K562 (cell line): ENCODE measurements at regions not wholly inside any gene's neighbourhood (a gene's known extent, or its start where the extent isn't known, plus 50 kb on each side); places are given as distances from the start of the nearest gene placed in this dataset.

Experiments used
- ATAC-seq: fragments of 200-7000 bp; cut with Tn5 transposase; 3 replicates; pipeline ENCODE4 v1.9.1; 2020; ENCODE audit warnings: moderate library complexity
- BruUV-seq: library from RNA; stranded (reverse); fragments of 400-500 nt; replicated peaks from 2 replicates; lab custom pipeline; 2021; lab: Mats Ljungman, UMichigan
- CTCF ChIA-PET: fragments of 300-600 bp; formaldehyde crosslinking; extraction: SDS; loops from one replicate; lab custom pipeline; 2021; ENCODE audit warnings: low intra/inter-chr PET ratio; lab: Yijun Ruan, JAX
- POLR2A ChIA-PET: fragments of 300-600, 350-650 bp; sonication (Branson Sonifier 250); formaldehyde crosslinking; extraction: SDS; loops from one replicate; lab custom pipeline; 2021; ENCODE audit warnings: antibody characterized with exemption, inconsistent platforms; lab: Yijun Ruan, JAX
- DNase-seq, 4 experiments: peaks; one replicate each; pipeline versions ENCODE4 v3.0.0 to v3.0.0-alpha.2; 2011 to 2018; ENCODE audit warnings: low spot score in 3 of 4, mixed read lengths in 3 of 4; ENCODE audit errors: extremely low read depth in 1 of 4
- FAIRE-seq: peaks from 2 replicates; lab custom pipeline; 2011; peaks lifted over from hg19 to GRCh38; lab: Jason Lieb, UNC
- H2AFZ ChIP-seq: 2 replicates; pipeline ENCODE4 v1.6.0; 2011; ENCODE audit warnings: low read depth, low read length, control low read depth, inconsistent platforms
- H3K27ac ChIP-seq: fragments of 200-600 bp; 3 replicates; pipeline ENCODE4 v1.8.0; 2011; ENCODE audit warnings: low read depth, mild to moderate bottlenecking, control low read depth, inconsistent platforms, low read length, moderate library complexity, mixed read lengths; ENCODE audit errors: extremely low read depth
- H3K27me3 ChIP-seq, 2 experiments: fragments of 300-600 bp in 1 of 2; 2 replicates in 1 of 2; 3 replicates in 1 of 2; pipeline versions ENCODE4 v1.6.0 to v1.8.0; 2011; ENCODE audit warnings: inconsistent platforms in 2 of 2, low read length in 2 of 2, mild to moderate bottlenecking in 1 of 2, mixed read lengths in 1 of 2, moderate library complexity in 1 of 2; ENCODE audit not compliant: control insufficient read depth in 2 of 2, insufficient read depth in 2 of 2
- H3K36me3 ChIP-seq: fragments of 300-600 bp; 3 replicates; pipeline ENCODE4 v1.8.0; 2011; ENCODE audit warnings: mild to moderate bottlenecking, low read length, inconsistent platforms; ENCODE audit not compliant: control insufficient read depth, insufficient read depth
- H3K4me1 ChIP-seq, 2 experiments: fragments of 200-600 bp in 1 of 2; replicated peaks in 1 of 2; 2 replicates in 1 of 2; 3 replicates in 1 of 2; pipeline versions ENCODE4 v1.5.1 to v1.8.0; 2011; ENCODE audit warnings: inconsistent platforms in 2 of 2, low read length in 2 of 2, mild to moderate bottlenecking in 1 of 2, mixed read lengths in 1 of 2, moderate library complexity in 1 of 2; ENCODE audit not compliant: control insufficient read depth in 2 of 2, insufficient read depth in 2 of 2
- H3K4me2 ChIP-seq: 2 replicates; pipeline ENCODE4 v1.6.1; 2011; ENCODE audit warnings: low read length, control low read depth, inconsistent platforms, mixed read lengths; ENCODE audit not compliant: insufficient read depth
- H3K4me3 ChIP-seq: fragments of 200-600 bp; sonication (generic), shearing (Covaris generic); 2 replicates; pipeline ENCODE4 v1.5.1; 2016; ENCODE audit warnings: control low read depth, inconsistent platforms
- H3K79me2 ChIP-seq: fragments of 200-600 bp; 3 replicates; pipeline ENCODE4 v1.8.0; 2011; ENCODE audit warnings: low read length, inconsistent platforms; ENCODE audit not compliant: control insufficient read depth, insufficient read depth
- H3K9ac ChIP-seq, 2 experiments: 2 replicates each; pipeline versions ENCODE4 v1.6.0 to v1.6.1; 2011; ENCODE audit warnings: low read depth in 2 of 2, low read length in 2 of 2, control low read depth in 1 of 2, inconsistent platforms in 1 of 2, mild to moderate bottlenecking in 1 of 2, mixed read lengths in 1 of 2; ENCODE audit not compliant: insufficient read depth in 1 of 2
- H3K9me1 ChIP-seq: one replicate; pipeline ENCODE4 v1.6.0; 2011; ENCODE audit warnings: inconsistent platforms, mild to moderate bottlenecking, low read length, moderate library complexity; ENCODE audit not compliant: control insufficient read depth, insufficient read depth
- H3K9me3 ChIP-seq: replicated peaks from 2 replicates; pipeline ENCODE4 v1.5.1; 2011; ENCODE audit warnings: low read depth, low read length, inconsistent platforms; ENCODE audit not compliant: control insufficient read depth, insufficient read depth
- H4K20me1 ChIP-seq: replicated peaks from 2 replicates; pipeline ENCODE4 v1.6.1; 2011; ENCODE audit warnings: low read length, inconsistent platforms, mixed read lengths; ENCODE audit not compliant: control insufficient read depth, insufficient read depth
- DNMT1 ChIP-seq: fragments of 450-650 bp; IDR thresholded peaks from 2 replicates; pipeline ENCODE4 v1.6.1; 2016; ENCODE audit warnings: antibody characterized with exemption, mild to moderate bottlenecking
- HNRNPH1 ChIP-seq: fragments of 200-400 bp; formaldehyde crosslinking; optimal IDR thresholded peaks from 2 replicates; pipeline ENCODE3; 2017; ENCODE audit warnings: low read depth, mild to moderate bottlenecking, low read length, moderate library complexity
- KAT7 ChIP-seq: sonication (generic); formaldehyde crosslinking; IDR thresholded peaks from 2 replicates; pipeline ENCODE4 v1.8.0; 2022; ENCODE audit warnings: missing genetic modification reagents, mild to moderate bottlenecking, borderline replicate concordance
- MBD2 ChIP-seq: sonication (generic); IDR thresholded peaks from 2 replicates; pipeline ENCODE4 v1.6.1; 2016; ENCODE audit warnings: low read depth, borderline replicate concordance
- SUPT5H ChIP-seq: fragments of 450-650 bp; IDR thresholded peaks from 2 replicates; pipeline ENCODE4 v1.6.1; 2016
- TAF9B ChIP-seq: fragments of 450-650 bp; IDR thresholded peaks from 2 replicates; pipeline ENCODE4 v1.6.1; 2018; ENCODE audit warnings: mild to moderate bottlenecking; ENCODE audit not compliant: partially characterized antibody
- ZNF146 ChIP-seq: IDR thresholded peaks from one replicate; pipeline ENCODE4 v1.6.1; 2018; ENCODE audit warnings: missing compliant biosample characterization; ENCODE audit not compliant: unreplicated experiment
- ZNF57 ChIP-seq: fragments of 450-650 bp; formaldehyde crosslinking; IDR thresholded peaks from 2 replicates; pipeline ENCODE4 v1.4.0; 2020; ENCODE audit warnings: mild to moderate bottlenecking, moderate library complexity
- ZNF639 ChIP-seq, 2 experiments: fragments of 200-800 bp in 1 of 2; sonication (Bioruptor generic) in 1 of 2; sonication (generic) in 1 of 2; formaldehyde crosslinking in 1 of 2; IDR thresholded peaks in 1 of 2; conservative IDR thresholded peaks in 1 of 2; 2 replicates each; pipeline versions ENCODE4 v1.5.0 to v1.6.1; 2016 to 2020; ENCODE audit warnings: missing compliant biosample characterization in 1 of 2, missing genetic modification characterization in 1 of 2, missing genetic modification reagents in 1 of 2
- WGBS: fragments of 100-300 bp; shearing (Covaris generic); methylation state at CpG from one replicate; pipeline ENCODE4 v1.1.6; 2016; ENCODE audit warnings: low coverage, mixed read lengths; ENCODE audit not compliant: insufficient coverage; ENCODE audit errors: missing lambda C conversion rate; 5-methylcytosine and 5-hydroxymethylcytosine counted together
- in situ Hi-C: fragments of 300-500 bp; cut with MboI; formaldehyde crosslinking; loops from 4 replicates; pipeline ENCODE4 v1.15.0; 2018; ENCODE audit warnings: inconsistent platforms, mixed read lengths
- intact Hi-C: fragments of 100-400 bp; cut with micrococcal nuclease; formaldehyde crosslinking; loops from 2 replicates; pipeline ENCODE4 v1.14.2; 2022
- TF ChIP-seq, protein P1 (sequence below): sonication (generic); formaldehyde crosslinking; IDR thresholded peaks from 2 replicates; pipeline ENCODE4 v1.8.0; 2022; ENCODE audit warnings: mild to moderate bottlenecking, missing genetic modification reagents

DNA sequence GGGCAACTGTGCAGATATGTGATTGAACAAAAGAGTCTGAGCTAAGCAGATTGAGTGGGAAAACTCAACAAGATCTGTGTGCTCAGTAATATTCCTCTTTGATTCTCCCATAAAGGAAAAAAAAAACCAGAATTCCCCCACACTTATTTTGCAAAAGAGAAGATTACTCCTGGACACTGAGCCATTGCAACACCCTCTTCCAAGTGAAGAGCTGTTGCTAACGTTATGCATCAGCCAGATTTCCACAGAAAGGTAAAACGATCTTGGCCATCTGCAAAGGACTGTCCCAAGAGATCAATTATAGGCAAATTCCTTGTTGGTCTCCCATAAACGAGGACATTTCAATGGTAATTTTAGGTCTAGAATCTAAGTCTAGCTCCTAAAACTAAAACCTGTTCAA lies 587.7 kb downstream of the C12orf50 start:
- H3K4me1 ChIP-seq: no peaks in the 10 kb centered on the region

More for the DNA sequence above, 587.7 kb downstream of the C12orf50 start:
- Histone ChIP-seq H3K9ac (no peak overlapping the region), H3K9me3 (no peaks in the 10 kb centered on the region), H3K4me3 (no peak overlapping the region), H2AFZ (no peak overlapping the region), H3K4me2 (no peak overlapping the region), H3K27ac (no peak overlapping the region), H3K79me2 (no peaks in the 10 kb centered on the region), H4K20me1 (no peaks in the 10 kb centered on the region), H3K9me1 (no peaks in the 10 kb centered on the region), H3K27me3 (no peaks in the 10 kb centered on the region), H3K36me3 (no peaks in the 10 kb centered on the region)
- ChIA-PET POLR2A (no interaction called here), CTCF (no interaction called here)
- no TSS peak for BruUV-seq
- ATAC-seq (no peak), FAIRE-seq (no peak), DNase-seq (no peak)
- WGBS: 0% methylated on average over 3 of the region's 3 CpGs
- in situ Hi-C loops (no loop called here), intact Hi-C loops (no loop called here)
- TF ChIP-seq DNMT1: no peak
- no peak for TF ChIP-seq ZNF146 (CRISPR knock-in tag)
- no peak for TF ChIP-seq SUPT5H
- TF ChIP-seq MBD2: no peak
- TF ChIP-seq KAT7 (CRISPR knock-in tag): no peak
- TF ChIP-seq, protein P1, sequence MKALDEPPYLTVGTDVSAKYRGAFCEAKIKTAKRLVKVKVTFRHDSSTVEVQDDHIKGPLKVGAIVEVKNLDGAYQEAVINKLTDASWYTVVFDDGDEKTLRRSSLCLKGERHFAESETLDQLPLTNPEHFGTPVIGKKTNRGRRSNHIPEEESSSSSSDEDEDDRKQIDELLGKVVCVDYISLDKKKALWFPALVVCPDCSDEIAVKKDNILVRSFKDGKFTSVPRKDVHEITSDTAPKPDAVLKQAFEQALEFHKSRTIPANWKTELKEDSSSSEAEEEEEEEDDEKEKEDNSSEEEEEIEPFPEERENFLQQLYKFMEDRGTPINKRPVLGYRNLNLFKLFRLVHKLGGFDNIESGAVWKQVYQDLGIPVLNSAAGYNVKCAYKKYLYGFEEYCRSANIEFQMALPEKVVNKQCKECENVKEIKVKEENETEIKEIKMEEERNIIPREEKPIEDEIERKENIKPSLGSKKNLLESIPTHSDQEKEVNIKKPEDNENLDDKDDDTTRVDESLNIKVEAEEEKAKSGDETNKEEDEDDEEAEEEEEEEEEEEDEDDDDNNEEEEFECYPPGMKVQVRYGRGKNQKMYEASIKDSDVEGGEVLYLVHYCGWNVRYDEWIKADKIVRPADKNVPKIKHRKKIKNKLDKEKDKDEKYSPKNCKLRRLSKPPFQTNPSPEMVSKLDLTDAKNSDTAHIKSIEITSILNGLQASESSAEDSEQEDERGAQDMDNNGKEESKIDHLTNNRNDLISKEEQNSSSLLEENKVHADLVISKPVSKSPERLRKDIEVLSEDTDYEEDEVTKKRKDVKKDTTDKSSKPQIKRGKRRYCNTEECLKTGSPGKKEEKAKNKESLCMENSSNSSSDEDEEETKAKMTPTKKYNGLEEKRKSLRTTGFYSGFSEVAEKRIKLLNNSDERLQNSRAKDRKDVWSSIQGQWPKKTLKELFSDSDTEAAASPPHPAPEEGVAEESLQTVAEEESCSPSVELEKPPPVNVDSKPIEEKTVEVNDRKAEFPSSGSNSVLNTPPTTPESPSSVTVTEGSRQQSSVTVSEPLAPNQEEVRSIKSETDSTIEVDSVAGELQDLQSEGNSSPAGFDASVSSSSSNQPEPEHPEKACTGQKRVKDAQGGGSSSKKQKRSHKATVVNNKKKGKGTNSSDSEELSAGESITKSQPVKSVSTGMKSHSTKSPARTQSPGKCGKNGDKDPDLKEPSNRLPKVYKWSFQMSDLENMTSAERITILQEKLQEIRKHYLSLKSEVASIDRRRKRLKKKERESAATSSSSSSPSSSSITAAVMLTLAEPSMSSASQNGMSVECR (CRISPR knock-in tag): no peak
- TF ChIP-seq HNRNPH1: no peak
- no peak for TF ChIP-seq ZNF639 (CRISPR knock-in tag; conservative IDR thresholded peaks at IDR 0.05 in 1 of 2, IDR thresholded peaks at IDR 0.05 in 1 of 2)
- TF ChIP-seq TAF9B: no peak
- no peak for TF ChIP-seq ZNF57 (CRISPR knock-in tag)
